CD1c-positive myeloid dendritic cell (primary cell): ENCODE measurements at regions not wholly inside any gene's neighbourhood (a gene's known extent, or its start where the extent isn't known, plus 50 kb on each side); places are given as distances from the start of the nearest gene placed in this dataset.
"Not testable (repeated sequence)": the region's sequence is repeated elsewhere in the genome, so short reads cannot be mapped to it uniquely, and the experiment has no call there.

ENCODE experiments used
- DNase-seq: peaks from one replicate; pipeline ENCODE4 v3.0.0-alpha.2; 2016; ENCODE audit errors: extremely low spot score

- no peak for DNase-seq
These were observed 567.9 kb upstream of the HTR2C start for GRCh38 chrX:114015966-114016365.

DNA sequence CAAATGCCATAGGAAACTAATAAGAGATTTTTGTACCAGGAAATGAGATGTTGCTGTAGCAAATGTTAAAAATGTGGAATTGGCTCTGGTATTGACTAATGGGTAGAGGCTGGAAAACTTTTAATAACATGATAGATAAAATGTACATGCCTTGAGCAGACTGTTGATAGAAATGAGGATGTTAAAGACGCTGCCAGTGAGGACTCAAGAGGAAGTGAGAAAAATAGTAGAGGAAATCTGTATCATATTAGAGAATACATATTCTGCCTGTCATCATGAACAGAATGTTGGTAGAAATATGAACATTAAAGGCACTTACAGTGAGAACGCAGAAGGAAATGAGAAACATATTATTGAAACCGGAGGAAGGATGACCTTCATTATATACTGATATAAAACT lies 577.2 kb upstream of the HTR2C start:
- DNase-seq = peak; percentile 4

GRCh38 chrX:113996781-113997180 lies 587.1 kb upstream of the HTR2C start:
- no peak for DNase-seq

- not testable (repeated sequence) for DNase-seq
These were observed 592.2 kb upstream of the HTR2C start for GRCh38 chrX:113991720-113992119.

GRCh38 chrX:113990669-113991068 lies 593.2 kb upstream of the HTR2C start:
- not testable (repeated sequence) for DNase-seq

DNA sequence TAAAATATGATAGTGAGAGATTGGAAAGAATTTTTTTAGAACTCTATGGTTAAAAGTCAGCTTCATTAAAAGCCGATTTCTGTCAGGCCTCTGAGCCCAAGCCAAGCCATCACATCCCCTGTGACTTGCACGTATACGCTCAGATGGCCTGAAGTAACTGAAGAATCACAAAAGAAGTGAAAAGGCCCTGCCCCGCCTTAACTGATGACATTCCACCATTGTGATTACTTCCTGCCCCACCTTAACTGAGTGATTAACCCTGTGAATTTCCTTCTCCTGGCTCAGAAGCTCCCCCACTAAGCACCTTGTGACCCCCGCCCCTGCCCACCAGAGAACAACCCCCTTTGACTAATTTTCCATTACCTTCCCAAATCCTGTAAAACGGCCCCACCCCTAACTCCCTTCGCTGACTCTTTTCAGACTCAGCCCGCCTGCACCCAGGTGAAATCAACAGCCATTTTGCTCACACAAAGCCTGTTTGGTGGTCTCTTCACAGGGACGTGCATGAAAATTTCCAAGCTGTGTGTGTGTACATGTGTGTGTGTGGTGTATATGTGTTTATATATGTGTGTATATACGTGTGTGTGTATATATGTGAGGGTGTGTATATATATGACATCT lies 595.5 kb upstream of the HTR2C start:
- DNase-seq = not testable (repeated sequence)

DNA sequence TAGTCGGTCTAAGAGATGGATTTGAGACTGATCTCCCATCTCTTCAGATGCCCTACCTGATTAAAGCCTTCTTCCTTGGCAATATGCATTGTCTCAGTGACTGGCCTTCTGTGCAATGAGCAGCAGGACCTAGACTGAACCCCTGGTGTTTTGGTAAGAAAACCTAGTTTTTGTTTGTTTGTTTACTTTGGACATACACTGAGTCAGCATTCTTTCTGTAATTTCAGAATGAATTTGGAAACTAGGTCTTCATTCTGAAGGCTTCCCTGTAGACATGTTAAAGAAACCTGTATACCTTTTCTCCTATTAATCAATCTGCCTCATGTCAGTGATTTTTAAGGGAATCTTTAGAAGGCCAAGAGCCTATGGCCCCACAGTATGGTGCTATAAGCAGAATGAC lies 597.5 kb upstream of the HTR2C start:
- DNase-seq = no peak

- no peak for DNase-seq
These were observed 601.1 kb upstream of the HTR2C start for GRCh38 chrX:113982766-113983165.

- peak; percentile 58 for DNase-seq
These were observed 602.9 kb upstream of the HTR2C start for GRCh38 chrX:113980953-113981352.

DNA sequence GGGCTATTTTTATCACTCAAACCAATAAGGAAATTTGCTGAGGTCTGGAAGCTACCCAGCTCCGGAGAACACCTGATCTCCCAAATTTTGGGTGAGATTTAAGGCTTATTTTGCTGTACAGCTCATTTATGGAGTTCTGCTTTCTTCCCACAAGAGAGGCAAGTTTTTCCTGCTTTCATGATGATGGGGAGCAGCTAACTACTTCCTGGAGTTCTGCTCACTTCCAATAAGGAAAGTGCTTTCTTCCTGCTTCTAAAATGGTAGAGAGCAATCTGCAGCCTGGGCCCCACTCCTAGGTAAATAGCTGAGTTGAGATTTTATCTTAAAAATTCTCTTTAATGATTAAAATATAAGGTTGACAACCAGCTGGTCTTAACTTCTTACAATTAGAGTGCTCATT lies 606.0 kb upstream of the HTR2C start:
- no peak for DNase-seq

DNA sequence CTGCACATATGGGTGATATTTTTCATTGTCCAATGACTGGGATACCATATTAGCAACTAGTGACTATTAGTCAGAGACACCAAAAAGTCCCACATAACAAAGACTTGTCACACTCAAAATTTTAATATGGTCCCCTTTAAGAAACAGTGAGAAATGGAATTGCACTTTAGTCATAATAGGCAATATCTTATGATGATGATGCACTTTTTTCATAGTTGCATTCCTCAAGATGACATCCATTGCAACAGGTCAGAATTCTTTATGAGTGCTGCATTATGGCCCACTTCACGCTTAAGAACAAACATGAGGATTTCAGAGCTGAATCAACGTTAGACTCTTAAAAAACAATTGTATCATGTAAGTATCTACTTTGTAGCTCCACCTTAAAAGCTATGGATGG lies 608.4 kb upstream of the HTR2C start:
- no peak for DNase-seq

DNA sequence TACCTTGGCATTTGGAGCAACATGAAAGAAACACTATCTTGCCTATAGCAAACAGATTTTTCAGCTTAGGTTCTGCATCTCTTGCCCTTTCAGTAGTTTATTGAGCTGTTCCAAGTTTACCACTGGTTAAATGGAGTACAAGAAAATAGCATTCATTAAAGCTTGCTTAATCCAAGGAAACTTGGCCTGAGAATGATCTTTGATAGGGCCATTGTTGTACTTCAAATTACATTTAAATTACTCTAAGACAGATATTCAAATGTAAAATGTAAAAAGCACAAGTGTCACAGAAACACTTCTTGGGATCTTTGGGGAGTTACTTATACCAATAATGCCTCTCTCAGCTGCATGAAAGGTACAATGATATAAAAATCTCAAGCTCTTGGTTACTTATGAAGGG lies 609.0 kb upstream of the HTR2C start:
- no peak for DNase-seq

- no peak for DNase-seq
These were observed 610.2 kb upstream of the HTR2C start for GRCh38 chrX:113973706-113974105.

DNA sequence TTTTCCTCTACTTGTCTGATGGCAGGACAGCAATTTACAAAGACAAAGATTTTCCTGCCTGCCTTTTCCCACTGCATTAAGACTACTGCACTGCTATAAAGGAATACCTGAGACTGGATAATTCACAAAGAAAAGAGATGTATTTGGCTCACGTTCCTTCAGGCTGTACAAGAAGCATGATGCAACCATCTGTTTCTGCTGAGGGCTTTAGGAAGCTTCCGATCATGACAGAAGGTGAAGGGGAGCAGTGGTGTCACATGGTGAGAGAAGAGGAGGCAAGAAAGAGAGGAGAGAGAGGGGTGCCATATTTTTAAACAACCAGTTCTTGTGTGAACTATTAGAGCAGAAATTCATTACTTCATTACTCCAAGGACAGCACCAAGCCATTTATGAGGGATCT lies 617.1 kb upstream of the HTR2C start:
- DNase-seq = no peak

- DNase-seq = peak; percentile 58
These were observed 621.5 kb upstream of the HTR2C start for GRCh38 chrX:113962343-113962742.

DNA sequence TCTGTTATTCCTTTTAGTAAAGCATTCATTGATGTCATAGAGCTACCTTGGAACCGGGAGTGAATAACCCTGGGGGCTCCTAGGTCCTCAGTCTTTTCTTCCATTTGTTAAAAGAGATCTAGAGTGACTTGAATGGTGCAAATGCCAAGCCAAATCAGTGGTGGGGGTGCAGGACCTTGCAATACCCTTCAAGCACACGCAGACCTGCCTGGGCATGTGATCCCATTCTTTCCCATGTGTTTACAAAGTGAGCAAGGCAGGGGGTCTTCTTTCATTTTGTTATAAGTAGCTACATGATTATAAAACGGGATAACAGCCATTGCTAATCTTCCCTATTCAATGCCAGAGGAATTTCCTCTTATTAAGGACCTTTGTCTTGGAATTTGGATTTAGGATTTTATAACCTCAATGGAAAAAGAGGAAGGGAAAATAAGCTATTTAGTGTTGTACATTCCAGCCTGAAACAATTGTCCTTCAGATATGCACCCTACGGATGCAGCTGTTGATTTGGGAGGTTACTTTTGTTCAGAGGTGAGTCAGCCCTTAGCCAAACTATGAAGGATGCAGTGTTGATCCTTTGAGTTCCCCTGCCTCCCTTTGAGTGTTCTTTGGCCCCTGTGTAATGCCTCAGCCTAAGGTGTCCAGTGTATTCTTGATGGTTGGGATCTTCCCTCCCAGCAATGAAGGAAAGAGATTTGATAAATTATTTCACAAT lies 623.8 kb upstream of the HTR2C start:
- no peak for DNase-seq

DNA sequence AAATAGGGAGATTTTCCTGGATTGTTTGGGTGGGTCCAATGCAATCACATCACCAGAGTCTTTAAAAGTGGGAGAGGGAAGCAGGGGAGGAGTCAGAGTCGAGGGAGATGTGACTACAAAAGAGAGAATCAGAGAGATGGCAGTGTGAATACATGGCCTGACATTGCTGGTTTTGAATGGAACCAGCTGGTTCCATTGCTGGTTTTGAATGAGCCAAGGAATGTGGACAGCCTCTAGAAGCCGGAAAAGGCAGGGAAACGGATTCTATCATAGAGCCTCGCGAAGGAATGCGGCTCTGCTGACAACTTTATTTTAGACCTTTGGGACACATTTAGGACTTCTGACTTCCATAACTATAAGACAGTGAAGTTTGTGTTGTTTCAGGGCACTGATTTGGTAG lies 627.0 kb upstream of the HTR2C start:
- no peak for DNase-seq

DNA sequence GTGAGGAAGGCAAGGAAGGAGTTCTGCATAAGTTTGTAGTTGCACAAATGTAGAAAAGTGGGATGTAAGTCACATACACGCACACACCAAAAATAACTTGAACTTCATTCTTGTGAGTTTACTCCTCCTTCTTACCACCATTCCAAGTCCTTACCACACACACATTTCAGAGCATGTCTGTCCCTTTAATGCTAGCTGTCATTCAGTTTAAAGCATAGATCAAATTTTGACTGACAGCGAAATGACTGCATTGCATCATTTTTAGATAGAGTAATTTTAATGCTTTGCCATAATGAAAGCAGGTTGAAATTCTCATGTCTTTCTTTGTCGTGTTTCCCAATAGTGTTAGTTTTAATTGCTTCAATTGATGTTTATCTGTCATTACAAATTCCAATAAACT lies 629.6 kb upstream of the HTR2C start:
- no peak for DNase-seq

DNA sequence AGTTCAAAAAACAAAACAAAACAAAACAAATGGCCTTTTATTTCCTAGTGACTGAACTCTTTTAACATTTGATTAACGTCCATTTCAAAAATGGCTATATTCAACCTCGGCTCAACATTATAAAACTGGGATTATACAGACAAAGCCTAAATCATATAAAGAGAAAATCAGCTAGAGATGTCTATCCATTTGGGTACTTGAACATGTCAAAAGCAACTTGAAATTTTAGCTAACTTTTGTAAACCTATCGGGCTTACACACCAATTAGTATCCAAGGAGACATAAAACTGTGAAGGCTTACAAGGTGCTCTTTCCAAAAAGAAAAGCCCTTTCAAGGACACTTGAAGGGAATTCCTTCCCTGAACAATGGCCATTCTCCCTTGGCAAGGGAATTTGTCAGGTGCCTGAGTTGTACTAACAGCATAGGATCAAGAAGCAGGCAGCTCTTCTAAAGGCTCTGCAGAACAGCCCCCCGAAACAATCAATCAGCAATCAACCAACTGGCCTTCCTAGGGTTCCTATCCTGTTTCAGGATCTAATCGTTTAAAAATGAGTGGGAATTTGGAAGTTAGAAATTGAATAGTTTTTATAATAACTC lies 633.7 kb upstream of the HTR2C start:
- DNase-seq = no peak

DNA sequence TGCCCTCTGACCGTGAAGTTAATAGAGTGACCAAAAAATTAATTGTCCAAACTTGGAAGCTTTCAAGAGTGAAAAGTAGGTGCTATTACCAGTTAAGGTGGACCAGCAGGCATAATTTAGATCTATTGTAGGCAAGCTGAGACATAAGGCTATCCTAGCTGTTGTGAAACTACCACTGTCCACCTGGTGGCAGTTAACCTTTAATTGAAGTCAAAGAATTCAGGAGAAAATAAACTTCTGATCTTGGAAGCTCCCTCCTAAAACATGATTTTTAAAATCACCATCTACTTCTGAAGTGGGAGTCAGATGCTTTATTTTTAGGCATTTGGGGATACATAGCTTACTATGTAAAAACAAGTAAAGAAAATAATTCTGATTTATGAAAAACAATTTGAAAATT lies 636.3 kb upstream of the HTR2C start:
- DNase-seq = no peak

GRCh38 chrX:113935518-113935917 lies 648.4 kb upstream of the HTR2C start:
- no peak for DNase-seq

DNA sequence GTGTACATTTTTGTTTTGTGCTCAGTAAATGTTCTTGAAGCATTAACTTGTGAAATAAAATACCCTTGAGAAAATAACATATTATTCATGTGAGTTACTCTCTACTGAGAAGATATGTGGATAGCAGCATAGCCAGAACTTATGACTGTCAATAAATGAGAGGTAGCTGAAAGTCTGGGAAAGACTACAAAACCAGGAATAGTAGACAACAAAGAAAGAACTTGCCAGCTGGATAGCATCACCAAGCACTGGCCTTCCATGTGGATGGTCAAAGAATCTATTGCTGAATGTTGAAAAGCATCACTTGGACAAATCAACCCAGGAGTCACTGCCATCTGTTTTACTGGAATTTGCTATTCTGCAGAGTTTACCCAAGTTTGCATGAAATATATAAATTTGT lies 650.0 kb upstream of the HTR2C start:
- no peak for DNase-seq

DNA sequence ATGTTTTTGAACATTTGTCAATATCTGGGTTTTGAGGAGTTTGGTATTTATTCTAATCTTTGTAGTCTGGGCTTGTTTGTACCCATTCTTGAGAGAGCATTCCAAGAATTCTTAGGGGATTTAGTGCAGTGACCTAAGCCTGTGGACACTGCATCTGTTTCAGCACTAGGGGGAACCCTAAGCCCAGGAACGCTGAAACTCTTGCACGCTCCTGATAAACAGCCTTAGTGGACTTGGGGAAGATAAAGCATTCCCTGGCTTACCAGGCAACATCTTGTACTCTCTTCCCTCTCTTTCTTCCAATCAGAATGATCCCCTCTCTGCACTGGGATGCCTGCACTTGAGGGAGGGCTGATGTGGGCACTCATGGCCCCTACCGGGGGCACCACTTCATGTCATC lies 654.9 kb upstream of the HTR2C start:
- peak; percentile 53 for DNase-seq
